GM13976 (cell line): ENCODE measurements at regions not wholly inside any gene's neighbourhood (a gene's known extent, or its start where the extent isn't known, plus 50 kb on each side); places are given as distances from the start of the nearest gene placed in this dataset.

ENCODE experiments used
- DNase-seq: peaks from one replicate; pipeline ENCODE4 v3.0.0; 2012; ENCODE audit warnings: low spot score
- in situ Hi-C: fragments of 300-500 bp; cut with MboI; formaldehyde crosslinking; loops from one replicate; pipeline ENCODE4 v1.12.0; 2022; ENCODE audit warnings: low sequenced_read_pairs, mixed read lengths, inconsistent platforms; ENCODE audit not compliant: unreplicated experiment
- TF ChIP-seq, protein P1 (sequence below): IDR thresholded peaks from 2 replicates; pipeline ENCODE4 v1.5.1; 2012; ENCODE audit warnings: borderline replicate concordance, mild to moderate bottlenecking; ENCODE audit not compliant: insufficient read depth; ENCODE audit errors: extremely low read depth, missing control alignments, control extremely low read depth

DNA sequence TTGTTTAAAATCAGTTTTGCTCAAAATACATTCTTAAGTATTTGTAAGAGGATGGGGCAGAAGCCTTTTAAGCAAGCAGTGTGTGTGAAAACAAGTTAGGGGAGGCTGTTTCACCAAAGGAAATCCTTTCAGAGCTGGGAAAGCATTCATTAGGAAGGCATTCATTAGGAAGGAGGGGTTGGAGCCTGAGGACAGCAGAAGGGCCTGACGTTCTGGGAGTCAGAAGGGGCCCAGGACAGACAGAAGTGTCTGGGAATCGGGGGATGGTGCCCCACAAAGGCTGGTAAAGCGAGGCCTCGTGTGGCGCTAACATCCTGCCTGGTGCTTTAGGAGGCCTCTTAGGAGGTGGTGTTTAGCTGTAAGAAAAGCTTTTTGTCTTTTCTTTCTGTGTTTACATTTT is 80.6 kb upstream of the NXT1 start:
- in situ Hi-C loops: no loop called here
- TF ChIP-seq, protein P1, sequence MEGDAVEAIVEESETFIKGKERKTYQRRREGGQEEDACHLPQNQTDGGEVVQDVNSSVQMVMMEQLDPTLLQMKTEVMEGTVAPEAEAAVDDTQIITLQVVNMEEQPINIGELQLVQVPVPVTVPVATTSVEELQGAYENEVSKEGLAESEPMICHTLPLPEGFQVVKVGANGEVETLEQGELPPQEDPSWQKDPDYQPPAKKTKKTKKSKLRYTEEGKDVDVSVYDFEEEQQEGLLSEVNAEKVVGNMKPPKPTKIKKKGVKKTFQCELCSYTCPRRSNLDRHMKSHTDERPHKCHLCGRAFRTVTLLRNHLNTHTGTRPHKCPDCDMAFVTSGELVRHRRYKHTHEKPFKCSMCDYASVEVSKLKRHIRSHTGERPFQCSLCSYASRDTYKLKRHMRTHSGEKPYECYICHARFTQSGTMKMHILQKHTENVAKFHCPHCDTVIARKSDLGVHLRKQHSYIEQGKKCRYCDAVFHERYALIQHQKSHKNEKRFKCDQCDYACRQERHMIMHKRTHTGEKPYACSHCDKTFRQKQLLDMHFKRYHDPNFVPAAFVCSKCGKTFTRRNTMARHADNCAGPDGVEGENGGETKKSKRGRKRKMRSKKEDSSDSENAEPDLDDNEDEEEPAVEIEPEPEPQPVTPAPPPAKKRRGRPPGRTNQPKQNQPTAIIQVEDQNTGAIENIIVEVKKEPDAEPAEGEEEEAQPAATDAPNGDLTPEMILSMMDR: no peak
- DNase-seq: no peak

DNA sequence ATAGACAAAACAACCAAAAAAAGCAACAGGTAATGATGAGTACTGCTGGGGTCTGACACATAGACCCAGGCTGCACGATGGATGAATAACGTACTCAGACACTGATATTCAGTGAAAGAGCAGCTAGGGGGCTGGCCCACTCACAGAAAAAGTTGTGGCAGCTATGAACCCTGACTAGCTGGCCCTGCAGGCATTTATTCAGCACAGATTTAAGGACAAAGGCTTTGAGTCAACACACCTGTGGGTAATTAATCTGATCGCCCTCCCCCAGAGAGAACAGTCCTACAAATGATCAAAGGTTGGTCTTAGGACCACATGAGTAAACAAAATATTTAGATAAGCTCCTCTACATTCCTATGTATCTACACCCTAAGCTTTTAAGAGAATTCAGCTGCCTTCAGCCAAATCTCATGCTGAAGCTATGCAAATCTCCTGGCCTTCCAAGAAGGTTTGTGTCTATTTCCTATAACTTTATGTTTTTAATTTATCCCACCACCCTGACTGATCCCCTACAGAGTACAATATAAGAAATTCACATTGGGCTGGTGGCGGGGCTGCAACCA is 81.7 kb upstream of the NXT1 start:
- no peak for DNase-seq

DNA sequence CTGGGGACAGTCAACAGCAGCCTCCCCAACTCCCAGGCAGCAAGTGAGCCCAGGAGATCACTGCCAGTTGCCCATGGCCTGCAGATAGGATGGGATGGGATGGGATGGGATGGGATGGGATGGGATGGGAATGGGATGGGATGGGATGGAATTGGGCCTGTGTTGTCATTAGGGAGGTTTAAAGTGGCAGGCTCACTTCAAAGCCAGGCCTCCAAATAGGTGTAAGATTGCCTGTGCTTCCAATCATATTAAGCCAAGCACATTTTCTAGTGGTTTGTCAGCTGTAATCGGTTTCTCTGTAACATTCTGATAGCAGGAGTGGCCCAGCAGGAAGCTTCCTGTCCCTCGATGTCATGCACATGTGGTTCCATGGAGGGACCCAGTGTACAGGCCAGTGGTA is 82.7 kb upstream of the NXT1 start:
- no peak for DNase-seq
- in situ Hi-C loops: no loop called here
- TF ChIP-seq, protein P1: no peak

More for the DNA sequence above, 81.7 kb upstream of the NXT1 start:
- in situ Hi-C loops: no loop called here
- TF ChIP-seq, protein P1: no peak

DNA sequence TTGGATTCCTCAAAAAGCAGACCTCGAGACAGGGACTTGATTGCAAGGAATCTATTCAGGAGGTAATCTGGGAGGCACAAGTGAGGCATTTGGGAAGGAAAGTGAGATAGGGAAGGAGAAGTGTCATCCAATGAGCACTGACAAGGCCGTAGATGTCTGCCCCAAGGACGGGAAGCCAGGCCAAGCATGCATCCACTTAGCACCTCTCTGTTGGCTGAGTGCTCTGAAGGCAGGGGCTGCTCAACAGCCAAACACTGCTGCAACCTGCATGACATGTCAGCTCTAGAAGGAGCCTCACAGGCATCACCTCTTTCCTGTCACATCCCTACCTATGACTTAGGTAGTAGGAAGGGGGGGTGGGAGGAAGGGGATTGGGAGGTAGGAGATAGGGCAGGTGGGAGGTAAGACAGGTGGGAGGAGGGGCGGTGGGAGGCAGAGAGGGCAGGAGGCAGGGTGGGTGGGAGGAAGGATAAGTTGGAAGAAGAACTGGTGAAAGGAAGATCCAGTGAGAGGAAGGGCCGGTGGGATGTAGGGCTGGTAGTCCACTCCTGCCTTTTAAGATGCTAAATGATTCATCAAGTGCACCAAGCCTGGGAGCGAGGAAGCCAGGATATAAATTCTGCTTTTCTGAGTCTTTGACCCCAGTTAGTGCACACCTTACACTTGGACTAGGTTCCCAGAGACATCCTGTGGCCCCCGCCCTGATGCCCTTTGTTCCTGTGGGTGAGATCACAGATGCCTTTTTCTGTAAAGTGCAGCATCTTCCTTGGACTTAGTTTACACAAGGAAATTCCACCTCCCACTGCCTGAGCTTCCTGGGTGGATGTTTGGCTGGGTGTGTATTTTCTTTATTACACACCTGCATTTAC is 83.8 kb upstream of the NXT1 start:
- in situ Hi-C loops: no loop called here
- DNase-seq: no peak
- TF ChIP-seq, protein P1: no peak

DNA sequence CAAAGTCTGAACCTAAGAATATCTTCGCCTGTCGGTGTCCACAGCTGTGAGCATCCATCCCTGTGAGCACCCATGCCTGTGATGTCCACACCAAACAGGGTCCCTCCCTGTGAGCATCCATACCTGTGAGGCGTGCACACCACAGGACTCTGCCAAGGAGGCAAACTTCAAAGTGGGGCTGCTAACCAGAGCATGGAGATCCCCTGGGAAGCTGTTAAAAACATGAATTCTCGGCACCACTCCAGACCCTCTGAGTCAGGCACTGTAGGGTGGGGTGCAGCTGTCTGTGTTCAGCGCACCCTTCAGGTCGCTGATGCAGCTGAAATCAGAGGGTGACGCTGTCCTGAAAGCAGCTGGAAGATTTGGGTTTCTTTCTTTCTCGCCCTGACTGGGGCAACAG is 85.4 kb upstream of the NXT1 start:
- in situ Hi-C loops: no loop called here
- DNase-seq: no peak
- TF ChIP-seq, protein P1: no peak

DNA sequence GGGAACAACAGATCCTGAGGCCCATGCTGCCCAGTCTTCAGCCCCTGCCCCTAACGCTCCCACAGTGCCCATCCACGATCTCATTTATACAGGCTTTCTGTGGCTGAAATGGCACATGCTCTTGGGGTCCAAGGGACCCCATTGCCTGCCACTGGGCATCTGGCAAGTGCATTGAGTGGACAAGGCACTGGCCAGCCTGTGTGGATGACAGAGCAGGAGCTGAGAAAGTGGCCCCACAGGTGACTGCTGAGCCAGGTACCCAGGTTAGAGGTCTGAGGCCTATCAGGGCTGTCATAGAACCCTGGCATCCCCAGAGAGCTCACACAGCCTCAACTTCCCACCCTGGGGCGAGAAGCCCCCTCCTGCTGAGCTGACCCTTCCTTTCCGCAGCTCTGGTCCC is 86.0 kb upstream of the NXT1 start:
- DNase-seq: no peak
- in situ Hi-C loops: no loop called here
- TF ChIP-seq, protein P1: no peak
